K562 (cell line): ENCODE measurements at regions not wholly inside any gene's neighbourhood (a gene's known extent, or its start where the extent isn't known, plus 50 kb on each side); places are given as distances from the start of the nearest gene placed in this dataset.

Experiments used
- CTCFL ChIP-seq: IDR thresholded peaks from 2 replicates; pipeline ENCODE4 v1.6.1; 2011; ENCODE audit warnings: borderline replicate concordance, low read depth, mild to moderate bottlenecking, moderate library complexity, low read length; ENCODE audit not compliant: insufficient read depth, poor library complexity, severe bottlenecking
- ELF4 ChIP-seq: fragments of 450-650 bp; formaldehyde crosslinking; IDR thresholded peaks from 2 replicates; pipeline ENCODE4 v1.4.0; 2022; ENCODE audit warnings: missing genetic modification characterization
- POLR2A ChIP-seq: fragments of 450-650 bp; conservative IDR thresholded peaks from 2 replicates; pipeline ENCODE4 v1.6.1; 2016
- SIN3B ChIP-seq: fragments of 450-650 bp; IDR thresholded peaks from 2 replicates; pipeline ENCODE4 v1.6.1; 2017; ENCODE audit warnings: low read depth, mild to moderate bottlenecking, moderate library complexity
- SIRT6 ChIP-seq: IDR thresholded peaks from one replicate; pipeline ENCODE4 v1.6.1; 2012; ENCODE audit warnings: low read depth, mild to moderate bottlenecking, control low read depth, inconsistent platforms, low read length, moderate library complexity
- ZNF174 ChIP-seq: fragments of 250-450 bp; sonication (Bioruptor Pico); IDR thresholded peaks from 2 replicates; pipeline ENCODE4 v1.4.0; 2020; ENCODE audit warnings: mild to moderate bottlenecking
- ZNF224 ChIP-seq: sonication (generic); formaldehyde crosslinking; IDR thresholded peaks from 2 replicates; pipeline ENCODE4 v1.8.0; 2022; ENCODE audit warnings: mild to moderate bottlenecking, missing genetic modification reagents
- ZNF311 ChIP-seq: fragments of 250-450 bp; sonication (Bioruptor Pico); IDR thresholded peaks from 2 replicates; pipeline ENCODE4 v1.4.0; 2020; ENCODE audit warnings: mild to moderate bottlenecking, moderate library complexity
- ZNF766 ChIP-seq: fragments of 200-800 bp; sonication (Bioruptor generic); conservative IDR thresholded peaks from 2 replicates; pipeline ENCODE4 v1.6.1; 2016; ENCODE audit warnings: missing genetic modification characterization, missing compliant biosample characterization

DNA sequence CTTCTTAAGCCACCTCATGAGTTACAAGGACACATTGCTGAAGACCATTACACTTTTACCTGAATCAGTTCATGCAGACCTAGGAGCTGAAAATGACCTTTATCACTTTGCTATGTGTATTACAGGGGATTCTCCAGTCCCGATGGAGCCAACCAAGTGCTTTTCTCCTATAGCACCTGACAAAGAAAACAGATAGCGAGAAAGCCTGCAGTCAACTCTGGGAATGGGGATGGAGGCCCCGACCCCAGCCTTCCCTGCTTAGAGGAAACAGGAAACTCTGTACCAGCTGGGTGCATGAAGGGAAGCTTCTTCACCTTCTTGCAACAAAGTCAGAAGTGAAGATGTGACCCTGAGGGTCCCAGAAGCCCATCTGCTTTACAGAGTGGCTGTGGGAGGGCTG, 168.3 kb upstream of the SEMA6D start:
- TF ChIP-seq ZNF766 (CRISPR knock-in tag) (no peak), ZNF174 (CRISPR knock-in tag) (no peak), SIRT6 (no peak), POLR2A (no peak), ELF4 (CRISPR knock-in tag) (no peak), ZNF224 (no peak), CTCFL (no peak), SIN3B (no peak), ZNF311 (CRISPR knock-in tag) (no peak)
